HCT116 (cell line): ENCODE measurements at regions not wholly inside any gene's neighbourhood (a gene's known extent, or its start where the extent isn't known, plus 50 kb on each side); places are given as distances from the start of the nearest gene placed in this dataset.

ENCODE experiments used
- ATAC-seq: fragments of 200-7000 bp; cut with Tn5 transposase; 2 replicates; pipeline ENCODE4 v1.9.1; 2020; ENCODE audit warnings: mild to moderate bottlenecking, moderate library complexity
- BruUV-seq: library from RNA; stranded (reverse); fragments of 400-500 nt; replicated peaks from 2 replicates; lab custom pipeline; 2021; lab: Mats Ljungman, UMichigan
- CTCF ChIA-PET: fragments of 300-600 bp; sonication (Branson Sonifier 250); formaldehyde crosslinking; loops from one replicate; lab custom pipeline; 2021; ENCODE audit warnings: antibody characterized with exemption; lab: Charles Lee
- POLR2A ChIA-PET: fragments of 300-600, 350-600 bp; sonication (Branson Sonifier 250); formaldehyde crosslinking; loops from one replicate; lab custom pipeline; 2021; ENCODE audit warnings: antibody characterized with exemption; lab: Charles Lee
- RAD21 ChIA-PET, 2 experiments: fragments of 300-600 bp; sonication (Branson Sonifier 250); formaldehyde crosslinking; loops; one replicate each; lab custom pipeline; 2023; ENCODE audit warnings: low total read pairs in 2 of 2; ENCODE audit not compliant: uncharacterized antibody in 2 of 2, unreplicated experiment in 2 of 2, low non-redundant PET in 1 of 2; lab: Charles Lee
- DNase-seq: peaks from one replicate; pipeline ENCODE4 v3.0.0-alpha.2; 2010; ENCODE audit warnings: low read depth, low spot score
- H2AFZ ChIP-seq: fragments of 200-600 bp; shearing (Covaris generic), sonication (generic); 2 replicates; pipeline ENCODE4 v1.6.1; 2017; ENCODE audit warnings: low read depth, mixed run types, mixed read lengths, antibody characterized with exemption, low read length; ENCODE audit not compliant: poor library complexity, severe bottlenecking
- H3K27ac ChIP-seq: 2 replicates; pipeline ENCODE4 v1.5.1; 2012; ENCODE audit warnings: low read depth, low read length
- H3K27me3 ChIP-seq: fragments of 200-600 bp; sonication (generic); 2 replicates; pipeline ENCODE4 v1.6.1; 2016; ENCODE audit warnings: mixed run types, low read length, mixed read lengths; ENCODE audit not compliant: insufficient read depth
- H3K36me3 ChIP-seq, 2 experiments: fragments of 200-500 bp in 1 of 2; fragments of 200-600 bp in 1 of 2; sonication (Bioruptor generic) in 1 of 2; sonication (generic) in 1 of 2; 2 replicates each; pipeline versions ENCODE4 v1.5.1 to v1.6.1; 2014 to 2016; ENCODE audit warnings: low read length in 2 of 2, inconsistent platforms in 1 of 2, mixed read lengths in 1 of 2, mixed run types in 1 of 2; ENCODE audit not compliant: insufficient read depth in 2 of 2, control insufficient read depth in 1 of 2
- H3K4me1 ChIP-seq, 2 experiments: fragments of 200-600 bp in 1 of 2; sonication (generic) in 1 of 2; 2 replicates each; pipeline versions ENCODE4 v1.5.1 to v1.6.1; 2012 to 2017; ENCODE audit warnings: low read length in 2 of 2, inconsistent platforms in 1 of 2, mild to moderate bottlenecking in 1 of 2, mixed read lengths in 1 of 2, mixed run types in 1 of 2, moderate library complexity in 1 of 2; ENCODE audit not compliant: insufficient read depth in 2 of 2, control insufficient read depth in 1 of 2
- H3K4me2 ChIP-seq: fragments of 200-600 bp; sonication (generic); 2 replicates; pipeline ENCODE4 v1.6.1; 2017; ENCODE audit warnings: mixed run types, low read length, mixed read lengths
- H3K4me3 ChIP-seq, 2 experiments: fragments of 200-600 bp in 1 of 2; sonication (generic) in 1 of 2; replicated peaks in 1 of 2; 2 replicates each; pipeline ENCODE4 v1.5.1; 2011 to 2016; ENCODE audit warnings: low read length in 2 of 2, control low read depth in 1 of 2, low read depth in 1 of 2, mild to moderate bottlenecking in 1 of 2, mixed read lengths in 1 of 2, mixed run types in 1 of 2
- H3K79me2 ChIP-seq: fragments of 200-600 bp; sonication (generic); 2 replicates; pipeline ENCODE4 v1.6.1; 2017; ENCODE audit warnings: mild to moderate bottlenecking, mixed run types, low read length, moderate library complexity, mixed read lengths; ENCODE audit not compliant: insufficient read depth
- H3K9ac ChIP-seq: fragments of 200-600 bp; sonication (generic); 2 replicates; pipeline ENCODE4 v1.6.1; 2016; ENCODE audit warnings: low read length, mixed read lengths
- H3K9me2 ChIP-seq: fragments of 200-600 bp; sonication (generic), shearing (Covaris generic); 2 replicates; pipeline ENCODE4 v1.6.1; 2017; ENCODE audit warnings: mixed run types, mild to moderate bottlenecking, moderate library complexity; ENCODE audit not compliant: insufficient read depth
- H3K9me3 ChIP-seq, 2 experiments: fragments of 200-500 bp in 1 of 2; fragments of 200-600 bp in 1 of 2; sonication (Bioruptor generic) in 1 of 2; sonication (generic) in 1 of 2; 2 replicates each; pipeline ENCODE4 v1.6.1; 2014 to 2017; ENCODE audit warnings: low read length in 2 of 2, mixed read lengths in 2 of 2, inconsistent platforms in 1 of 2, low read depth in 1 of 2, mild to moderate bottlenecking in 1 of 2, mixed run types in 1 of 2, moderate library complexity in 1 of 2; ENCODE audit not compliant: control insufficient read depth in 1 of 2, insufficient read depth in 1 of 2
- H4K20me1 ChIP-seq: fragments of 200-600 bp; sonication (generic), shearing (Covaris generic); 2 replicates; pipeline ENCODE4 v1.6.1; 2017; ENCODE audit warnings: mixed run types, mild to moderate bottlenecking, moderate library complexity; ENCODE audit not compliant: insufficient read depth
- ATF3 ChIP-seq: IDR thresholded peaks from 2 replicates; pipeline ENCODE4 v1.6.1; 2012
- CTCF ChIP-seq, 3 experiments: fragments of 200-600 bp in 1 of 3; sonication (generic) in 1 of 3; IDR thresholded peaks in 2 of 3; conservative IDR thresholded peaks in 1 of 3; 2 replicates each; pipeline ENCODE4 v1.5.1; 2012 to 2017; ENCODE audit warnings: low read depth in 2 of 3, low read length in 2 of 3, antibody characterized with exemption in 1 of 3, borderline replicate concordance in 1 of 3, control low read depth in 1 of 3, mild to moderate bottlenecking in 1 of 3, mixed read lengths in 1 of 3, mixed run types in 1 of 3, moderate library complexity in 1 of 3; ENCODE audit not compliant: insufficient read depth in 1 of 3
- EZH2 ChIP-seq: fragments of 200-600 bp; sonication (generic); IDR thresholded peaks from 2 replicates; pipeline ENCODE4 v1.6.1; 2017; ENCODE audit warnings: antibody characterized with exemption, mixed run types
- JUND ChIP-seq: IDR thresholded peaks from 2 replicates; pipeline ENCODE4 v1.6.1; 2012
- RAD21 ChIP-seq: IDR thresholded peaks from 2 replicates; pipeline ENCODE4 v1.6.1; 2012; ENCODE audit warnings: low read depth, mild to moderate bottlenecking
- SP1 ChIP-seq: IDR thresholded peaks from 2 replicates; pipeline ENCODE4 v1.6.1; 2012; ENCODE audit warnings: low read depth
- TCF7L2 ChIP-seq: IDR thresholded peaks from 2 replicates; pipeline ENCODE4 v1.7.0; 2011; ENCODE audit warnings: borderline replicate concordance, inconsistent platforms; ENCODE audit not compliant: insufficient read depth, insufficient read length; ENCODE audit errors: extremely low read depth
- YY1 ChIP-seq: IDR thresholded peaks from 2 replicates; pipeline ENCODE4 v1.6.1; 2011; ENCODE audit warnings: low read length, low read depth, moderate library complexity, mild to moderate bottlenecking; ENCODE audit not compliant: insufficient replicate concordance; ENCODE audit errors: extremely low read depth
- intact Hi-C: fragments of 100-400 bp; cut with micrococcal nuclease; formaldehyde crosslinking; loops from 2 replicates; pipeline ENCODE4 v1.10.0; 2022
- TF ChIP-seq, protein P1 (sequence below): IDR thresholded peaks from 2 replicates; pipeline ENCODE4 v1.6.1; 2011; ENCODE audit warnings: mild to moderate bottlenecking, low read length, moderate library complexity; ENCODE audit not compliant: insufficient replicate concordance; ENCODE audit errors: extremely low read depth
- TF ChIP-seq, protein P2 (sequence below): IDR thresholded peaks from 2 replicates; pipeline ENCODE4 v1.6.1; 2012; ENCODE audit warnings: low read depth

- H3K9ac ChIP-seq: no peak overlapping the region
- H3K4me1 ChIP-seq: peaks cover 0 to 3% of the 10 kb centered on the region in 2 experiments; a peak in 1 of 4 replicates
- RAD21 ChIA-PET: no interaction called here
- CTCF ChIA-PET: no interaction called here
- H3K27ac ChIP-seq: no peak overlapping the region
- H3K4me2 ChIP-seq: no peak overlapping the region
- ATAC-seq: no peak
- TF ChIP-seq EZH2: no peak
- TF ChIP-seq YY1: no peak
- TF ChIP-seq TCF7L2: no peak
- TF ChIP-seq RAD21: no peak
- no peak for TF ChIP-seq ATF3
- TF ChIP-seq, all 23 proteins: peak for 0
- POLR2A ChIA-PET: no interaction called here
- Histone ChIP-seq H2AFZ (no peak overlapping the region), H4K20me1 (no peaks in the 10 kb centered on the region), H3K9me2 (no peaks in the 10 kb centered on the region), H3K79me2 (no peaks in the 10 kb centered on the region), H3K36me3 (no peaks in the 10 kb centered on the region; a peak in 1 of 4 replicates), H3K27me3 (no peaks in the 10 kb centered on the region), H3K4me3 (no peak overlapping the region), H3K9me3 (no peaks in the 10 kb centered on the region)
- no TSS peak for BruUV-seq
- intact Hi-C loops: no loop called here
- no peak for DNase-seq
These were observed 409.3 kb upstream of the RUNX1 start for GRCh38 chr21:35458405-35458804.

- Histone ChIP-seq H3K36me3 (no peaks in the 10 kb centered on the region; a peak in 1 of 4 replicates), H3K4me3 (no peak overlapping the region), H3K4me1 (peaks cover 0 to 3% of the 10 kb centered on the region in 2 experiments; a peak in 1 of 4 replicates), H4K20me1 (no peaks in the 10 kb centered on the region), H3K9me3 (no peaks in the 10 kb centered on the region), H3K27me3 (no peaks in the 10 kb centered on the region), H2AFZ (no peak overlapping the region), H3K79me2 (no peaks in the 10 kb centered on the region), H3K4me2 (no peak overlapping the region), H3K9ac (no peak overlapping the region), H3K27ac (no peak overlapping the region), H3K9me2 (no peaks in the 10 kb centered on the region)
- ChIA-PET RAD21 (no interaction called here), POLR2A (no interaction called here), CTCF (no interaction called here)
- intact Hi-C loops: no loop called here
- DNase-seq (no peak), ATAC-seq (no peak)
- no TSS peak for BruUV-seq
- no peak for TF ChIP-seq CTCF (IDR thresholded peaks at IDR 0.05 in 2 of 3, conservative IDR thresholded peaks at IDR 0.05 in 1 of 3; ENCODE audit: borderline replicate concordance in 1 of 3, insufficient read depth in 1 of 3, low read depth in 2 of 3, low read length in 2 of 3)
- no peak for TF ChIP-seq JUND
- TF ChIP-seq, protein P1, sequence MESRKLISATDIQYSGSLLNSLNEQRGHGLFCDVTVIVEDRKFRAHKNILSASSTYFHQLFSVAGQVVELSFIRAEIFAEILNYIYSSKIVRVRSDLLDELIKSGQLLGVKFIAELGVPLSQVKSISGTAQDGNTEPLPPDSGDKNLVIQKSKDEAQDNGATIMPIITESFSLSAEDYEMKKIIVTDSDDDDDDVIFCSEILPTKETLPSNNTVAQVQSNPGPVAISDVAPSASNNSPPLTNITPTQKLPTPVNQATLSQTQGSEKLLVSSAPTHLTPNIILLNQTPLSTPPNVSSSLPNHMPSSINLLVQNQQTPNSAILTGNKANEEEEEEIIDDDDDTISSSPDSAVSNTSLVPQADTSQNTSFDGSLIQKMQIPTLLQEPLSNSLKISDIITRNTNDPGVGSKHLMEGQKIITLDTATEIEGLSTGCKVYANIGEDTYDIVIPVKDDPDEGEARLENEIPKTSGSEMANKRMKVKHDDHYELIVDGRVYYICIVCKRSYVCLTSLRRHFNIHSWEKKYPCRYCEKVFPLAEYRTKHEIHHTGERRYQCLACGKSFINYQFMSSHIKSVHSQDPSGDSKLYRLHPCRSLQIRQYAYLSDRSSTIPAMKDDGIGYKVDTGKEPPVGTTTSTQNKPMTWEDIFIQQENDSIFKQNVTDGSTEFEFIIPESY: no peak
- TF ChIP-seq, protein P2, sequence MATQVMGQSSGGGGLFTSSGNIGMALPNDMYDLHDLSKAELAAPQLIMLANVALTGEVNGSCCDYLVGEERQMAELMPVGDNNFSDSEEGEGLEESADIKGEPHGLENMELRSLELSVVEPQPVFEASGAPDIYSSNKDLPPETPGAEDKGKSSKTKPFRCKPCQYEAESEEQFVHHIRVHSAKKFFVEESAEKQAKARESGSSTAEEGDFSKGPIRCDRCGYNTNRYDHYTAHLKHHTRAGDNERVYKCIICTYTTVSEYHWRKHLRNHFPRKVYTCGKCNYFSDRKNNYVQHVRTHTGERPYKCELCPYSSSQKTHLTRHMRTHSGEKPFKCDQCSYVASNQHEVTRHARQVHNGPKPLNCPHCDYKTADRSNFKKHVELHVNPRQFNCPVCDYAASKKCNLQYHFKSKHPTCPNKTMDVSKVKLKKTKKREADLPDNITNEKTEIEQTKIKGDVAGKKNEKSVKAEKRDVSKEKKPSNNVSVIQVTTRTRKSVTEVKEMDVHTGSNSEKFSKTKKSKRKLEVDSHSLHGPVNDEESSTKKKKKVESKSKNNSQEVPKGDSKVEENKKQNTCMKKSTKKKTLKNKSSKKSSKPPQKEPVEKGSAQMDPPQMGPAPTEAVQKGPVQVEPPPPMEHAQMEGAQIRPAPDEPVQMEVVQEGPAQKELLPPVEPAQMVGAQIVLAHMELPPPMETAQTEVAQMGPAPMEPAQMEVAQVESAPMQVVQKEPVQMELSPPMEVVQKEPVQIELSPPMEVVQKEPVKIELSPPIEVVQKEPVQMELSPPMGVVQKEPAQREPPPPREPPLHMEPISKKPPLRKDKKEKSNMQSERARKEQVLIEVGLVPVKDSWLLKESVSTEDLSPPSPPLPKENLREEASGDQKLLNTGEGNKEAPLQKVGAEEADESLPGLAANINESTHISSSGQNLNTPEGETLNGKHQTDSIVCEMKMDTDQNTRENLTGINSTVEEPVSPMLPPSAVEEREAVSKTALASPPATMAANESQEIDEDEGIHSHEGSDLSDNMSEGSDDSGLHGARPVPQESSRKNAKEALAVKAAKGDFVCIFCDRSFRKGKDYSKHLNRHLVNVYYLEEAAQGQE: no peak
- no peak for TF ChIP-seq TCF7L2
- no peak for TF ChIP-seq SP1
These were observed 408.1 kb upstream of the RUNX1 start for GRCh38 chr21:35457097-35457804.
